ENCODE measurements at regions not wholly inside any gene's neighbourhood (a gene's known extent, or its start where the extent isn't known, plus 50 kb on each side); places are given as distances from the start of the nearest gene placed in this dataset.
"Not testable (repeated sequence)": the region's sequence is repeated elsewhere in the genome, so short reads cannot be mapped to it uniquely, and the experiment has no call there.

- DNase-seq = no peak
Observed at GRCh38 chr5:167355346-167355745, 936.1 kb upstream of the WWC1 start.

GRCh38 chr5:167356374-167356773 is 935.1 kb upstream of the WWC1 start:
- DNase-seq = no peak

GRCh38 chr5:167358868-167359492 is 932.5 kb upstream of the WWC1 start:
- no peak for DNase-seq

- DNase-seq = no peak
Observed at GRCh38 chr5:167361795-167362194, 929.6 kb upstream of the WWC1 start.

- no peak for DNase-seq
Observed at GRCh38 chr5:167363065-167363464, 928.4 kb upstream of the WWC1 start.

GRCh38 chr5:167375125-167375524 is 916.3 kb upstream of the WWC1 start:
- no peak for DNase-seq

GRCh38 chr5:167378894-167379723 is 912.3 kb upstream of the WWC1 start:
- DNase-seq = no peak

- no peak for DNase-seq
Observed at GRCh38 chr5:167381457-167381856, 910.0 kb upstream of the WWC1 start.

- no peak for DNase-seq
Observed at GRCh38 chr5:167389537-167389936, 901.9 kb upstream of the WWC1 start.

- DNase-seq = not testable (repeated sequence)
Observed at GRCh38 chr5:167391286-167391685, 900.2 kb upstream of the WWC1 start.

- no peak for DNase-seq
Observed at GRCh38 chr5:167392240-167392639, 899.2 kb upstream of the WWC1 start.

- no peak for DNase-seq
Observed at GRCh38 chr5:167393358-167393757, 898.1 kb upstream of the WWC1 start.

GRCh38 chr5:167402671-167403070 is 888.8 kb upstream of the WWC1 start:
- no peak for DNase-seq

- DNase-seq = no peak
Observed at GRCh38 chr5:167406513-167406912, 884.9 kb upstream of the WWC1 start.

GRCh38 chr5:167412556-167412955 is 878.9 kb upstream of the WWC1 start:
- no peak for DNase-seq

GRCh38 chr5:167413506-167413905 is 877.9 kb upstream of the WWC1 start:
- DNase-seq = no peak

GRCh38 chr5:167414611-167415010 is 876.8 kb upstream of the WWC1 start:
- DNase-seq = no peak

GRCh38 chr5:167415779-167416746 is 875.4 kb upstream of the WWC1 start:
- DNase-seq = no peak

GRCh38 chr5:167417662-167418061 is 873.8 kb upstream of the WWC1 start:
- no peak for DNase-seq

- no peak for DNase-seq
Observed at GRCh38 chr5:167425161-167425560, 866.3 kb upstream of the WWC1 start.

- no peak for DNase-seq
Observed at GRCh38 chr5:167426501-167426900, 864.9 kb upstream of the WWC1 start.

- not testable (repeated sequence) for DNase-seq
Observed at GRCh38 chr5:167427641-167428040, 863.8 kb upstream of the WWC1 start.

GRCh38 chr5:167440846-167441245 is 850.6 kb upstream of the WWC1 start:
- no peak for DNase-seq

All from 8988T (cell line).